Cardiac muscle cell (in vitro differentiated cells and primary cell): ENCODE measurements at regions not wholly inside any gene's neighbourhood (a gene's known extent, or its start where the extent isn't known, plus 50 kb on each side); places are given as distances from the start of the nearest gene placed in this dataset.

Experiments used
- DNase-seq, 2 donors: peaks; one replicate each; pipeline versions ENCODE4 v3.0.0 to v3.0.0-alpha.2; 2010 to 2017; ENCODE audit warnings: low read depth in 1 of 2, low spot score in 1 of 2
- H3K27ac ChIP-seq: fragments of 200-600 bp; sonication (generic); 2 replicates; pipeline ENCODE4 v1.5.1; 2016
- H3K27me3 ChIP-seq: fragments of 200-600 bp; sonication (generic); 2 replicates; pipeline ENCODE4 v1.6.0; 2016; ENCODE audit warnings: control low read depth
- H3K36me3 ChIP-seq: fragments of 200-600 bp; sonication (generic); 2 replicates; pipeline ENCODE4 v1.5.1; 2016; ENCODE audit warnings: control low read depth
- H3K4me1 ChIP-seq: fragments of 200-600 bp; sonication (generic); 2 replicates; pipeline ENCODE4 v1.8.1; 2017; ENCODE audit warnings: low read depth, mild to moderate bottlenecking, mixed run types
- H3K4me3 ChIP-seq: fragments of 200-600 bp; sonication (generic); 2 replicates; pipeline ENCODE4 v1.5.1; 2016; ENCODE audit warnings: mild to moderate bottlenecking
- H3K9me3 ChIP-seq: fragments of 200-600 bp; sonication (generic); 2 replicates; pipeline ENCODE4 v1.5.1; 2017; ENCODE audit warnings: low read depth, mild to moderate bottlenecking, control low read depth
- TF ChIP-seq, protein P1 (sequence below): IDR thresholded peaks from 2 replicates; pipeline ENCODE4 v1.5.1; 2012; ENCODE audit warnings: low read depth, mild to moderate bottlenecking, low read length

DNA sequence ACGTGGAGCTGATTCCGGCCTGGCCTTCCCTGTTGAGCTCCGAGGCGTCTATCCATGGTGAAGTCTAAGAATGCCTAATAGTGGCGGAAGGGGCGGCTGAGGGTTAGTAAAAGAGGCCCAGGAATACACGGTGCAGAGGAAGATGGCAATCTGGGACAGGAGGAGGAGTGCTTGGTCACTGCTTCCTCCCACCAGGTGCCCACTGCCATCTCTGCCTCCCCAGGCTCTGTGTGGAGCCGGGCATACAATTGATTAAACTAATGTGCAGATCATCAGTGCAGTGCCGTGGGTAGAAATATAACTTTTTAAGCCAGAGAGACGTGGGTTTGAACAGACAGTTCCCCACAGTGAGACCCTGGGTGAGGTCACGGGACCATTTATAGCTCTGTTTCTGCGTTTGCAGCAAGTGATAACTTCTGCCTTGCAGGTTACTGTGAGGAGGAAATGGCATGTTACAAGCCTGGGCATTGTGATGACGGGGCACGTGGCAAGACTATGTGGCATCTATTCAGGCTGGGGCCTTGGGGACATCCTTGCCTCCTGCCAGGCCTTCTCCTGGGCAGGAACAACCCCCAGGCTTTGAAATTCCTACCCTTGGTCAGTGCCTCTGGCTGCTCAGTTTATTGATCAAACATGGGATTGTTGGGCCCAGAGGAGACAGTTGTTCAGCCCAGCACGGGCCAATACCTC lies 204.9 kb downstream of the ASB1 start:
- no peak overlapping the region for H3K4me3 ChIP-seq
- H3K27me3 ChIP-seq: no peaks in the 10 kb centered on the region
- no peak for DNase-seq
- no peaks in the 10 kb centered on the region for H3K36me3 ChIP-seq
- no peaks in the 10 kb centered on the region for H3K9me3 ChIP-seq
- TF ChIP-seq, protein P1, sequence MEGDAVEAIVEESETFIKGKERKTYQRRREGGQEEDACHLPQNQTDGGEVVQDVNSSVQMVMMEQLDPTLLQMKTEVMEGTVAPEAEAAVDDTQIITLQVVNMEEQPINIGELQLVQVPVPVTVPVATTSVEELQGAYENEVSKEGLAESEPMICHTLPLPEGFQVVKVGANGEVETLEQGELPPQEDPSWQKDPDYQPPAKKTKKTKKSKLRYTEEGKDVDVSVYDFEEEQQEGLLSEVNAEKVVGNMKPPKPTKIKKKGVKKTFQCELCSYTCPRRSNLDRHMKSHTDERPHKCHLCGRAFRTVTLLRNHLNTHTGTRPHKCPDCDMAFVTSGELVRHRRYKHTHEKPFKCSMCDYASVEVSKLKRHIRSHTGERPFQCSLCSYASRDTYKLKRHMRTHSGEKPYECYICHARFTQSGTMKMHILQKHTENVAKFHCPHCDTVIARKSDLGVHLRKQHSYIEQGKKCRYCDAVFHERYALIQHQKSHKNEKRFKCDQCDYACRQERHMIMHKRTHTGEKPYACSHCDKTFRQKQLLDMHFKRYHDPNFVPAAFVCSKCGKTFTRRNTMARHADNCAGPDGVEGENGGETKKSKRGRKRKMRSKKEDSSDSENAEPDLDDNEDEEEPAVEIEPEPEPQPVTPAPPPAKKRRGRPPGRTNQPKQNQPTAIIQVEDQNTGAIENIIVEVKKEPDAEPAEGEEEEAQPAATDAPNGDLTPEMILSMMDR: no peak
- H3K4me1 ChIP-seq: no peaks in the 10 kb centered on the region
- no peak overlapping the region for H3K27ac ChIP-seq

DNA sequence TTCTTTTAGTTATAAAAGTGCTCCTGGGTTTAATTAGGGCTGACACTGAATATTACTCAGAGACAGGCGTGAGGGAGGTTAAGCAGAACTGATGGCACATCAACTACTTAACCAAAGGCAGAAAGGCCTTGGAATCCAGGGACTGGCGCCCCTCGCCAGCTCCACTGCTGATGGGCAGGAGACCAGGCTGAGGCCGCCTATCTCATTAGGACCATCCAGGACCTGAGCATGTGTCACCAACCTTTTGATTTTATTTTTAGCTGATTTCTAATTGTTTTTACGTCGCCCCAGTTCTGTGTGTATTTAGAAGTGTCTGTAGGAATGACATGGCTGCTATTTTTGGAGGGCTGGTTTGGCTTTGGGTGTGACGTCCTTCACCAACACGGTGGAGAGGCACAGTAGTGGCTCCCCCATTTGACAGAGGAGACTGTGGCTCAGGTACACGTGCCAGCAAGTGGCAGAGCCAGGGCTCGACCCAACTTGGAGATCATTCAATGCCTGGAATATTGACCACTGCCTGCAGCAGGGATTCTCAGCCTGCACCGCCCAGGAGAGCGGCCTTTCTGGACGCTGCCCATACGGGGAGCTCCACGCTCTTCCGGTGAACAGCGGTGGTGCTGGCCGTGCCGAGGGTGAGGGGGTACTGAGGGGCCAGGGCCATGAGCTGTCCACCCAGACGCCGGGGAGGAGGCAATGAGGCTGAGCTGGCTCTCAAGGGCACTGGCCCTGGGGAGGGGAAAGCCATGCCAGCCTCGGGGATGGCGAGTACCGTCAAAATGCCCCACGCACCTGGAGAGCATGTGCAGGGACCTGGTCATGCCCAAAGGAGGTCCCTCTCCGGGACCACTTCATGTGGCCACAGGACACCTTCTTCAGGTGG lies 205.7 kb downstream of the ASB1 start:
- Histone ChIP-seq H3K36me3 (no peaks in the 10 kb centered on the region), H3K27ac (no peak overlapping the region), H3K27me3 (no peaks in the 10 kb centered on the region), H3K9me3 (no peaks in the 10 kb centered on the region), H3K4me3 (no peak overlapping the region), H3K4me1 (no peaks in the 10 kb centered on the region)
- DNase-seq: no peak
- TF ChIP-seq, protein P1: no peak

DNA sequence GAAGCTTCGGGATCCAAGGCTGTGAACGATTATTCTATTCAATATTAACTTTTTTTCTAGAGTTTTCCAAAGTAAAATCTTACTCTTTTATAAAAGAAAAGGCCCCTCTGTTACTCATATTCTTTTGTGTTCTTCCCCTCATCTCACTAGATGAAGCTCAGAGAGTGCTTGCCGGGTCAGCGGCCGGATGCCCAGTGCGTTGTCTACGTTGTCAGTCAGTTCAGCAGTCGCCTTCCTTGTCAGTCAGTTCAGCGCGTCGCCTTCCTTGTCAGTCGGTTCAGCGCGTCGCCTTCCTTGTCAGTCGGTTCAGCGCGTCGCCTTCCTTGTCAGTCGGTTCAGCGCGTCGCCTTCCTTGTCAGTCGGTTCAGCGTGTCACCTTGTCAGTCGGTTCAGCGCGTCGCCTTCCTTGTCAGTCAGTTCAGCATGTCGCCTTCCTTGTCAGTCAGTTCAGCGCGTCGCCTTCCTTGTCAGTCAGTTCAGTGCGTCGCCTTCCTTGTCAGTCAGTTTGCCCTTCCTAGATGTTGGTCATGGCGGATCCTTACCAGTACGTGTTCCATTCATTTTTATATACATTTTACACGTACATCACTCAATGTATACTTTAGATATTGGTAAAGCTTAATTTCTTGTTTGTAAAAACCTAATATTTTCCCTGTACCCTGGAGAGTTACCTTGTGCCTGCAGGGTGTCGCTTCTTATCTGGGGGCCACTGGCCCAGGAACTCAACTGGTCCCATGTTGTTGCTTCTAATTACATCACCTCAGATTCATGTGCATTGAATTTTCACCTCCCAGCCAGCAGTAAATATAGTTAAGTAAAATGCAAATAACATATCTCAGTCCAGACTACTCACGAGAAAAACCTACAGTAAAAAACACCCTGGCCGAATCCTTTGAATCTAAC lies 206.9 kb downstream of the ASB1 start:
- Histone ChIP-seq H3K27ac (no peak overlapping the region), H3K9me3 (no peaks in the 10 kb centered on the region), H3K36me3 (no peaks in the 10 kb centered on the region), H3K4me1 (no peaks in the 10 kb centered on the region), H3K4me3 (no peak overlapping the region), H3K27me3 (no peaks in the 10 kb centered on the region)
- DNase-seq: no peak
- TF ChIP-seq, protein P1: no peak

DNA sequence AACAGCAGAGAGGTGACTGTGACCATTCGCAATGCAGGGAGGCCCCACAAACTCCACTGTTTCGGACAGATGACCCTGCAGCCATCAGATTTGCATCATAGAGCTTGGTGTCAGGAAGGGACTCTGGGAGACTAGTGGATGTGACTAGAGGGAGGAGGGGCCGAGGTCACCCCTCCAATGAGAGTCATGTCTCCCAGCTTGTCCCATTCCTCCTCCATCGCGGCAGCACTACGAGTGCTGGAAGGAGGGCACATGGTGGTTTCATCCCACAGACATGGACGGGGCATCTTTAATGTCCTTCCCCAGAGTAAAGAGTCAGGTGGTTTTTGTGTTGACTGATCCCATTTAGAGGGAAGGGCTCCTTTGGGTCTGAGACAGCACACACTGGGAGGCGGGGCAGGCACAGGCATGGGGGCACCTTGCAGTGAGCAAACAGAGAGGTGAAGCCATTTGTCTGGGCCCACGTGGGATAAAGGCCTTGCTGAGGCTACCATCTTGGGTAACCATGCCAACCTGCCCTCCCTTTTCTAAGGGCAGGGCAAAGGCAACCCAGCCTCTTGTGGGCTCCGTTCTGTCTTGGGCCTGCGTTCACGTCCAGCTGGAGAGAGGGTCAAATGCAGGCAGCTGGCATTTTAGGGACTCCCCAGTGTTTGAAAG lies 208.1 kb downstream of the ASB1 start:
- Histone ChIP-seq H3K9me3 (no peaks in the 10 kb centered on the region), H3K36me3 (no peaks in the 10 kb centered on the region), H3K4me1 (no peaks in the 10 kb centered on the region), H3K27me3 (no peaks in the 10 kb centered on the region), H3K4me3 (no peak overlapping the region), H3K27ac (no peak overlapping the region)
- TF ChIP-seq, protein P1: no peak
- DNase-seq: no peak

DNA sequence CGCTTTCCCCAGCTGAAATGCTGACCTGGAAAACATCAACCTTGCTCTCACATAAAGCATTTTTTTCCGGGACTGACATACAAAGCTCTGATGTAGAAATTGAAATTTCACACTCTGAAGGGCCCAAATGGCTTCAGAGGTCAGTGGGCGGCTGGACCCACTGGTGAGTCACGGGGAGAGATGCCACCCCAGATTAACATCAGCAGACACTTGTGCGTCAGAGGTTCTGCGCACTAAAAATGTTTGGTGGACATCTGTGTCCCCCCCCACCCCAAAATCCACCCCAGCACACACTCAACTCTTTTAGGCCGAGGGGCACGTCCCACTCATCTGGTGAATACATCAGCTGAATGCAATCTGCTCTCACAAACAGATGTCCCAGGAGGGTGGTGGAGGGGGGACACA lies 208.9 kb downstream of the ASB1 start:
- no peaks in the 10 kb centered on the region for H3K4me1 ChIP-seq
- no peak overlapping the region for H3K4me3 ChIP-seq
- H3K36me3 ChIP-seq: no peaks in the 10 kb centered on the region
- H3K9me3 ChIP-seq: no peaks in the 10 kb centered on the region
- TF ChIP-seq, protein P1: no peak
- DNase-seq: no peak
- H3K27ac ChIP-seq: no peak overlapping the region
- no peaks in the 10 kb centered on the region for H3K27me3 ChIP-seq
